Colonic mucosa (tissue), 4 donors: ENCODE measurements at regions not wholly inside any gene's neighbourhood (a gene's known extent, or its start where the extent isn't known, plus 50 kb on each side); places are given as distances from the start of the nearest gene placed in this dataset.

Experiments used
- DNase-seq: peaks from one replicate; pipeline ENCODE4 v3.0.0-alpha.2; 2020
- H3K27ac ChIP-seq: fragments of 200-600 bp; one replicate; pipeline ENCODE4 v1.8.0; 2021
- H3K27me3 ChIP-seq: fragments of 200-600 bp; one replicate; pipeline ENCODE4 v1.8.0; 2021
- H3K36me3 ChIP-seq: fragments of 200-600 bp; one replicate; pipeline ENCODE4 v1.8.0; 2021
- H3K4me1 ChIP-seq: fragments of 200-600 bp; one replicate; pipeline ENCODE4 v1.8.0; 2021; ENCODE audit warnings: mild to moderate bottlenecking
- H3K4me3 ChIP-seq: fragments of 200-600 bp; one replicate; pipeline ENCODE4 v1.8.0; 2021
- H3K9ac ChIP-seq, 2 donors: one replicate each; pipeline ENCODE4 v1.7.0; 2013; ENCODE audit warnings: control low read depth in 2 of 2, low read depth in 2 of 2, low read length in 2 of 2
- H3K9me3 ChIP-seq: fragments of 200-600 bp; one replicate; pipeline ENCODE4 v1.8.0; 2021
- CTCF ChIP-seq: fragments of 200-600 bp; IDR thresholded peaks from one replicate; pipeline ENCODE4 v1.8.0; 2022; ENCODE audit warnings: antibody characterized with exemption, mild to moderate bottlenecking
- intact Hi-C: fragments of 100-400 bp; cut with DNase I; formaldehyde crosslinking; loops from one replicate; pipeline ENCODE4 v1.14.1; 2022
- donor health status: healthy.
- donor health status: DM: no; HTN: no; CAD: no.
- donor health status: DM: no; HTN: no; CAD: no.

- H3K9ac ChIP-seq = no peak overlapping the region
- intact Hi-C loops = loop anchor here (10.0 kb wide), 1 partner anchor 717 kb away; no protein-coding TSS in a partner anchor
- H3K4me1 ChIP-seq = no peaks in the 10 kb centered on the region
- no peak overlapping the region for H3K4me3 ChIP-seq
- H3K9me3 ChIP-seq = no peaks in the 10 kb centered on the region
- DNase-seq = no peak
- TF ChIP-seq CTCF = no peak
- no peaks in the 10 kb centered on the region for H3K36me3 ChIP-seq
- no peaks in the 10 kb centered on the region for H3K27me3 ChIP-seq
- no peak overlapping the region for H3K27ac ChIP-seq
Measured at GRCh38 chr3:177771780-177772179, 574.5 kb upstream of the TBL1XR1 start.

- H3K4me3 ChIP-seq = no peak overlapping the region
- no peak for DNase-seq
- H3K36me3 ChIP-seq = no peaks in the 10 kb centered on the region
- H3K4me1 ChIP-seq = no peaks in the 10 kb centered on the region
- no peak for TF ChIP-seq CTCF
- intact Hi-C loops = loop anchor here (10.0 kb wide), 1 partner anchor 718 kb away; no protein-coding TSS in a partner anchor
- H3K27me3 ChIP-seq = no peaks in the 10 kb centered on the region
- H3K27ac ChIP-seq = no peak overlapping the region
- no peak overlapping the region for H3K9ac ChIP-seq
- no peaks in the 10 kb centered on the region for H3K9me3 ChIP-seq
Measured at GRCh38 chr3:177772908-177773557, 575.8 kb upstream of the TBL1XR1 start.

- Histone ChIP-seq H3K4me1 (no peaks in the 10 kb centered on the region), H3K4me3 (no peak overlapping the region), H3K27me3 (no peaks in the 10 kb centered on the region), H3K36me3 (no peaks in the 10 kb centered on the region), H3K9ac (no peak overlapping the region), H3K9me3 (no peaks in the 10 kb centered on the region), H3K27ac (no peak overlapping the region)
- TF ChIP-seq CTCF = no peak
- intact Hi-C loops = loop anchor here (10.0 kb wide), 1 partner anchor 719 kb away; no protein-coding TSS in a partner anchor
- no peak for DNase-seq
Measured at GRCh38 chr3:177773717-177774116, 576.4 kb upstream of the TBL1XR1 start.

- no peaks in the 10 kb centered on the region for H3K4me1 ChIP-seq
- H3K27ac ChIP-seq = no peak overlapping the region
- no peak for DNase-seq
- no peaks in the 10 kb centered on the region for H3K27me3 ChIP-seq
- no peak for TF ChIP-seq CTCF
- H3K9me3 ChIP-seq = no peaks in the 10 kb centered on the region
- no peaks in the 10 kb centered on the region for H3K36me3 ChIP-seq
- intact Hi-C loops = loop anchor here (10.0 kb wide), 1 partner anchor 722 kb away; no protein-coding TSS in a partner anchor
- H3K4me3 ChIP-seq = no peak overlapping the region
- no peak overlapping the region for H3K9ac ChIP-seq
Measured at GRCh38 chr3:177776661-177777101, 579.4 kb upstream of the TBL1XR1 start.

GRCh38 chr3:177777699-177778098 lies 580.4 kb upstream of the TBL1XR1 start:
- DNase-seq = peak; percentile 72
- H3K27me3 ChIP-seq = no peaks in the 10 kb centered on the region
- H3K9ac ChIP-seq = no peak overlapping the region
- no peaks in the 10 kb centered on the region for H3K4me1 ChIP-seq
- intact Hi-C loops = loop anchor here (10.0 kb wide), 1 partner anchor 723 kb away; no protein-coding TSS in a partner anchor
- no peaks in the 10 kb centered on the region for H3K36me3 ChIP-seq
- H3K9me3 ChIP-seq = no peaks in the 10 kb centered on the region
- TF ChIP-seq CTCF = peak; percentile 55
- no peak overlapping the region for H3K27ac ChIP-seq
- H3K4me3 ChIP-seq = no peak overlapping the region
